ENCODE measurements at regions not wholly inside any gene's neighbourhood (a gene's known extent, or its start where the extent isn't known, plus 50 kb on each side); places are given as distances from the start of the nearest gene placed in this dataset.

GRCh38 chr5:169511708-169512107 lies 71.9 kb upstream of the SPDL1 start:
- Histone ChIP-seq H3K9me3 (ENCODE audit: insufficient read depth, low read length, severe bottlenecking) (no peaks in the 10 kb centered on the region), H3K27me3 (ENCODE audit: insufficient read depth, low read length, poor library complexity) (peaks cover 14% of the 10 kb centered on the region), H3K79me2 (ENCODE audit: insufficient read depth, low read length) (no peaks in the 10 kb centered on the region), H3K27ac (ENCODE audit: low read length) (no peak overlapping the region), H3K4me3 (ENCODE audit: low read depth in 1 of 2, low read length in 2 of 2) (no peak overlapping the region), H3K4me2 (ENCODE audit: insufficient read depth, low read length) (no peak overlapping the region), H3K9ac (ENCODE audit: low read depth, low read length) (no peak overlapping the region), H4K20me1 (ENCODE audit: insufficient read depth, low read length) (no peaks in the 10 kb centered on the region), H3K4me1 (ENCODE audit: insufficient read depth, low read length) (no peaks in the 10 kb centered on the region), H3K36me3 (ENCODE audit: insufficient read depth, low read length) (no peaks in the 10 kb centered on the region), H2AFZ (ENCODE audit: low read depth, low read length) (no peak overlapping the region)
- ATAC-seq (ENCODE audit: insufficient read depth, low read depth) (no peak), DNase-seq (no peak)
- TF ChIP-seq EZH2 (IDR thresholded peaks at IDR 0.05; ENCODE audit: borderline replicate concordance, low read depth, low read length, severe bottlenecking) (no peak), CTCF (IDR thresholded peaks at IDR 0.05; ENCODE audit: borderline replicate concordance, extremely low read depth, low read length, poor library complexity, severe bottlenecking) (no peak)

GRCh38 chr5:169507051-169507450 lies 76.5 kb upstream of the SPDL1 start:
- H3K36me3 ChIP-seq (ENCODE audit: insufficient read depth, low read length): no peaks in the 10 kb centered on the region
- no peaks in the 10 kb centered on the region for H3K4me1 ChIP-seq (ENCODE audit: insufficient read depth, low read length)
- TF ChIP-seq CTCF (IDR thresholded peaks at IDR 0.05; ENCODE audit: borderline replicate concordance, extremely low read depth, low read length, poor library complexity, severe bottlenecking) (no peak), EZH2 (IDR thresholded peaks at IDR 0.05; ENCODE audit: borderline replicate concordance, low read depth, low read length, severe bottlenecking) (no peak)
- no peaks in the 10 kb centered on the region for H3K79me2 ChIP-seq (ENCODE audit: insufficient read depth, low read length)
- H3K4me3 ChIP-seq (ENCODE audit: low read depth in 1 of 2, low read length in 2 of 2): no peak overlapping the region
- no peak overlapping the region for H3K4me2 ChIP-seq (ENCODE audit: insufficient read depth, low read length)
- DNase-seq (no peak), ATAC-seq (ENCODE audit: insufficient read depth, low read depth) (no peak)
- H3K27ac ChIP-seq (ENCODE audit: low read length): no peak overlapping the region
- H4K20me1 ChIP-seq (ENCODE audit: insufficient read depth, low read length): no peaks in the 10 kb centered on the region
- no peak overlapping the region for H3K9ac ChIP-seq (ENCODE audit: low read depth, low read length)
- no peak overlapping the region for H2AFZ ChIP-seq (ENCODE audit: low read depth, low read length)
- H3K27me3 ChIP-seq (ENCODE audit: insufficient read depth, low read length, poor library complexity): peaks cover 5% of the 10 kb centered on the region
- H3K9me3 ChIP-seq (ENCODE audit: insufficient read depth, low read length, severe bottlenecking): no peaks in the 10 kb centered on the region

- ATAC-seq (ENCODE audit: insufficient read depth, low read depth) (no peak), DNase-seq (no peak)
- Histone ChIP-seq H3K9ac (ENCODE audit: low read depth, low read length) (no peak overlapping the region), H3K27ac (ENCODE audit: low read length) (no peak overlapping the region), H3K9me3 (ENCODE audit: insufficient read depth, low read length, severe bottlenecking) (no peaks in the 10 kb centered on the region), H3K4me1 (ENCODE audit: insufficient read depth, low read length) (no peaks in the 10 kb centered on the region), H3K4me3 (ENCODE audit: low read depth in 1 of 2, low read length in 2 of 2) (no peak overlapping the region), H3K27me3 (ENCODE audit: insufficient read depth, low read length, poor library complexity) (peaks cover 9% of the 10 kb centered on the region), H3K4me2 (ENCODE audit: insufficient read depth, low read length) (no peak overlapping the region), H3K36me3 (ENCODE audit: insufficient read depth, low read length) (no peaks in the 10 kb centered on the region), H4K20me1 (ENCODE audit: insufficient read depth, low read length) (no peaks in the 10 kb centered on the region), H3K79me2 (ENCODE audit: insufficient read depth, low read length) (no peaks in the 10 kb centered on the region), H2AFZ (ENCODE audit: low read depth, low read length) (no peak overlapping the region)
- TF ChIP-seq EZH2 (IDR thresholded peaks at IDR 0.05; ENCODE audit: borderline replicate concordance, low read depth, low read length, severe bottlenecking): no peak
- no peak for TF ChIP-seq CTCF (IDR thresholded peaks at IDR 0.05; ENCODE audit: borderline replicate concordance, extremely low read depth, low read length, poor library complexity, severe bottlenecking)
Measured at GRCh38 chr5:169503886-169504285, 79.7 kb upstream of the SPDL1 start.

- Histone ChIP-seq H2AFZ (ENCODE audit: low read depth, low read length) (no peak overlapping the region), H3K27me3 (ENCODE audit: insufficient read depth, low read length, poor library complexity) (peaks cover 4% of the 10 kb centered on the region), H3K79me2 (ENCODE audit: insufficient read depth, low read length) (no peaks in the 10 kb centered on the region), H3K36me3 (ENCODE audit: insufficient read depth, low read length) (no peaks in the 10 kb centered on the region), H3K4me3 (ENCODE audit: low read depth in 1 of 2, low read length in 2 of 2) (no peak overlapping the region), H3K4me1 (ENCODE audit: insufficient read depth, low read length) (no peaks in the 10 kb centered on the region), H4K20me1 (ENCODE audit: insufficient read depth, low read length) (no peaks in the 10 kb centered on the region), H3K27ac (ENCODE audit: low read length) (no peak overlapping the region), H3K9me3 (ENCODE audit: insufficient read depth, low read length, severe bottlenecking) (no peaks in the 10 kb centered on the region), H3K9ac (ENCODE audit: low read depth, low read length) (no peak overlapping the region), H3K4me2 (ENCODE audit: insufficient read depth, low read length) (no peak overlapping the region)
- TF ChIP-seq EZH2 (IDR thresholded peaks at IDR 0.05; ENCODE audit: borderline replicate concordance, low read depth, low read length, severe bottlenecking): no peak
- TF ChIP-seq CTCF (IDR thresholded peaks at IDR 0.05; ENCODE audit: borderline replicate concordance, extremely low read depth, low read length, poor library complexity, severe bottlenecking): no peak
- no peak for ATAC-seq (ENCODE audit: insufficient read depth, low read depth)
- no peak for DNase-seq
Measured at GRCh38 chr5:169499990-169500505, 83.5 kb upstream of the SPDL1 start.
